Astrocyte (in vitro differentiated cells and primary cell): ENCODE measurements at regions not wholly inside any gene's neighbourhood (a gene's known extent, or its start where the extent isn't known, plus 50 kb on each side); places are given as distances from the start of the nearest gene placed in this dataset.

Experiments used
- CTCF ChIP-seq: IDR thresholded peaks from 2 replicates; pipeline ENCODE4 v1.5.1; 2011; ENCODE audit warnings: low read depth, mild to moderate bottlenecking, inconsistent platforms, low read length, moderate library complexity; ENCODE audit not compliant: insufficient read depth
- EZH2 ChIP-seq: IDR thresholded peaks from 2 replicates; pipeline ENCODE4 v1.6.1; 2012; ENCODE audit warnings: mild to moderate bottlenecking, low read length, inconsistent platforms; ENCODE audit not compliant: insufficient read depth

GRCh38 chr13:79898996-79899395 lies 418.0 kb downstream of the NDFIP2 start:
- TF ChIP-seq CTCF (no peak), EZH2 (no peak)
